ENCODE measurements at regions not wholly inside any gene's neighbourhood (a gene's known extent, or its start where the extent isn't known, plus 50 kb on each side); places are given as distances from the start of the nearest gene placed in this dataset.

- TF ChIP-seq CTCF (conservative IDR thresholded peaks at IDR 0.05; ENCODE audit: low read depth, low read length) = no peak
- DNase-seq (ENCODE audit: low read depth) = no peak
- H3K4me3 ChIP-seq (ENCODE audit: low read depth, low read length) = no peak overlapping the region
These were observed 360.6 kb downstream of the TDRD3 start for GRCh38 chr13:60757501-60758215.

DNA sequence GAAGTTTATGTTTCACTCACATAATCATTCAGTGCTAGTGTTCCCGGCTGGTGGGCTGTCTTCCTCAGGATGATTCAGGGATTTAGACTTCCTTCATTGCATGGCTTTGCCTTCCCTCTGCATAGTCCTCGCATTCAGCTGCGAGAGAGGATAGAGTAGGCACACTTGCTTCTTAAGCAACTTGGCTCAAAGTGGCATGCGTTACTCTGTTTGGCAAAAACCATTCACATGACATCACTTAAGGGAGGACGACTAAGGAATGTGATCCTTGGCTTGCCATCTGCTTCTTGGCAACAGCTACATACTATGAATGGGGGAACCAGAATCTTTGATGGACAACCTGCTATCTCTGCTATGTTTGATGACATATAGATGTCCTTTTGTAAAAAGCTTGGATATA lies 359.3 kb downstream of the TDRD3 start:
- no peak for DNase-seq (ENCODE audit: low read depth)
- no peak overlapping the region for H3K4me3 ChIP-seq (ENCODE audit: low read depth, low read length)
- no peak for TF ChIP-seq CTCF (conservative IDR thresholded peaks at IDR 0.05; ENCODE audit: low read depth, low read length)

GRCh38 chr13:60755380-60756163 lies 358.6 kb downstream of the TDRD3 start:
- no peak for TF ChIP-seq CTCF (conservative IDR thresholded peaks at IDR 0.05; ENCODE audit: low read depth, low read length)
- no peak for DNase-seq (ENCODE audit: low read depth)
- no peak overlapping the region for H3K4me3 ChIP-seq (ENCODE audit: low read depth, low read length)

- TF ChIP-seq CTCF (conservative IDR thresholded peaks at IDR 0.05; ENCODE audit: low read depth, low read length) = no peak
- H3K4me3 ChIP-seq (ENCODE audit: low read depth, low read length) = no peak overlapping the region
- DNase-seq (ENCODE audit: low read depth) = no peak
These were observed 357.4 kb downstream of the TDRD3 start for GRCh38 chr13:60754211-60755090.

- no peak for DNase-seq (ENCODE audit: low read depth)
- TF ChIP-seq CTCF (conservative IDR thresholded peaks at IDR 0.05; ENCODE audit: low read depth, low read length) = no peak
- H3K4me3 ChIP-seq (ENCODE audit: low read depth, low read length) = no peak overlapping the region
These were observed 356.6 kb downstream of the TDRD3 start for GRCh38 chr13:60753641-60754040.

DNA sequence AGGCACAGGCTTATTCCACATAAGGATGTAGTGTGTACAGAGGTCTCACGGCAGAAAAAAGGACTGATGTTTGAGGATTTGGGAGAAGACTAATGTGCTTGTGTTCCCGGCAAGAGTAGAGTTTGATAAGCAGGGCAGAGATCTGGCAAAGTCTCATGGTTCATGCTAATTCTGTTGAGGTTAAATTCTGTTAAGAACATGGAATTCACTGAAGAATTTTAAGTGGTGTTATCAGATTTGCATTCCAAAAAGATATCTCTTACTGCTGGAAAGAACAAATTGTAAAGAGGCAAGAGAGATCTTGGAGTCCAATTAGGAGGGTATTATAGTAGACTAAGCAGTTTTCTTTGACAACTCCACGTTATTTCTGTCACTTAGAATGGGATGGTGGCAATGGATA lies 348.3 kb downstream of the TDRD3 start:
- no peak for DNase-seq (ENCODE audit: low read depth)
- TF ChIP-seq CTCF (conservative IDR thresholded peaks at IDR 0.05; ENCODE audit: low read depth, low read length) = no peak
- no peak overlapping the region for H3K4me3 ChIP-seq (ENCODE audit: low read depth, low read length)

All from choroid plexus epithelial cell (primary cell).